ENCODE measurements at regions not wholly inside any gene's neighbourhood (a gene's known extent, or its start where the extent isn't known, plus 50 kb on each side); places are given as distances from the start of the nearest gene placed in this dataset.
A peak's percentile ranks its signal among the peaks of the same experiment; 100 is the strongest.

- TF ChIP-seq NFATC3 (IDR thresholded peaks at IDR 0.05) (no peak), CEBPB (tag; IDR thresholded peaks at IDR 0.05) (peak; percentile 90), EZH2 (IDR thresholded peaks at IDR 0.05; ENCODE audit: borderline replicate concordance, low read depth, low read length) (no peak), TCF7L2 (IDR thresholded peaks at IDR 0.05; ENCODE audit: low read depth, low read length) (no peak), ZNF318 (IDR thresholded peaks at IDR 0.05; ENCODE audit: borderline replicate concordance in 1 of 2, low read depth in 1 of 2) (no peak), ZNF277 (CRISPR knock-in tag; IDR thresholded peaks at IDR 0.05; ENCODE audit: borderline replicate concordance) (no peak), STAG1 (CRISPR knock-in tag; IDR thresholded peaks at IDR 0.05; ENCODE audit: borderline replicate concordance) (no peak), CTCF (IDR thresholded peaks at IDR 0.05 in 2 of 3, conservative IDR thresholded peaks at IDR 0.05 in 1 of 3; ENCODE audit: insufficient read depth in 2 of 3, low read depth in 1 of 3, low read length in 3 of 3) (no peak), POLR2G (IDR thresholded peaks at IDR 0.05; ENCODE audit: low read depth, low read length) (no peak), POLR2AphosphoS5 (IDR thresholded peaks at IDR 0.05; ENCODE audit: control insufficient read depth, insufficient read depth, low read depth, low read length) (no peak), NR2F6 (CRISPR knock-in tag; IDR thresholded peaks at IDR 0.05) (no peak)
These were observed 515.8 kb downstream of the SUCLG1 start for GRCh38 chr2:83943265-83943664.
